Erythroblast (primary cell): ENCODE measurements at regions not wholly inside any gene's neighbourhood (a gene's known extent, or its start where the extent isn't known, plus 50 kb on each side); places are given as distances from the start of the nearest gene placed in this dataset.

ENCODE experiments used
- GATA1 ChIP-seq: IDR thresholded peaks from 2 replicates; pipeline ENCODE4 v1.6.1; 2011; ENCODE audit warnings: low read depth, mild to moderate bottlenecking, control low read depth, low read length, moderate library complexity
- POLR2A ChIP-seq: IDR thresholded peaks from 2 replicates; pipeline ENCODE4 v1.6.1; 2011; ENCODE audit warnings: mild to moderate bottlenecking, low read length

DNA sequence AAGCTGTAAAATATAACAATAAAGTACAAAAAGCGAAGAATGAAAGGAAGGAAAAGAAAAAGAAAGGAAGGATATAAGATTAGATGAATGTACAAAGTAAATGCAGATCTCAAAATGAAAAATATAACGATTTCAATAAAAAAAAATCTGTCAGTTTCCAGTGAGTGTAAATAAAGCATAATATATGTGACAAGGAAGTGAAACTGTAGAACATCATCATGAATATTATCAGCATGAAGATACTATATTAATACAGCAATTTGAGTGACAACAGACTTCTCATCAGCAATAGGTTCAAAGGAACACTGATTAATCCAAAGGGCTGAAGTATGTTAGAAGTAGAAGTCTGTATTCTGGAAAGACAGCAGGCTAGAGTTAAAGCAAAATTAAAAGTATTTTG, 659.5 kb upstream of the MBL2 start:
- no peak for TF ChIP-seq POLR2A
- no peak for TF ChIP-seq GATA1
